ENCODE measurements at regions not wholly inside any gene's neighbourhood (a gene's known extent, or its start where the extent isn't known, plus 50 kb on each side); places are given as distances from the start of the nearest gene placed in this dataset.

DNA sequence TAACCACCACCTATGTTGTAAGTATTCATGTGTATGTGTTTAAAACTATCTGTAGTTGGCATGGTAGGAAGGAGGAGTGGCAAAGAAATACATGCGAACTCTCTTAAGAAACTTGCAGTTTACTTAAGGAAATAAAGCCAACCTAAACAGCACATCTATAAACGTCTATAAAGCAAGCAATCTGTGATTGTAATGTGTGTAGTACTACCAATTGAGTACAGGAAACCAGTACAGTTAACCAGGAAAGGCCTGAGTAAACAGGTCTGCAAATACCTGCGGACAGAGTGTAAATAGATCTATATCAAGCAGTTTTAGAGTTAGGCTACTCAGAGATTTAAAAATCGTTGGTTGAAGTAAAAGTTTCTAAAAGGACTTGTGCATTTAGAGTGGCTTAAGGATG lies 59.5 kb upstream of the AMOTL1 start:
- no peaks in the 10 kb centered on the region for H3K27me3 ChIP-seq (ENCODE audit: control insufficient read depth in 1 of 2, insufficient read depth in 2 of 2, low read length in 2 of 2)
- H3K4me3 ChIP-seq (ENCODE audit: low read depth in 1 of 2, low read length in 2 of 2) = no peak overlapping the region
- no peak overlapping the region for H3K27ac ChIP-seq (ENCODE audit: low read depth in 2 of 2, low read length in 1 of 2)
- H3K9me3 ChIP-seq (ENCODE audit: control insufficient read depth in 2 of 2, insufficient read depth in 1 of 2, low read depth in 1 of 2, low read length in 1 of 2) = no peaks in the 10 kb centered on the region
- no peaks in the 10 kb centered on the region for H3K36me3 ChIP-seq (ENCODE audit: control insufficient read depth in 2 of 2, insufficient read depth in 2 of 2, low read length in 1 of 2)
- 42 to 44% methylated on average over 4 of the region's 4 CpGs for WGBS, 2 donors
- no peaks in the 10 kb centered on the region for H3K4me1 ChIP-seq (ENCODE audit: control insufficient read depth in 2 of 2, insufficient read depth in 2 of 2, low read length in 1 of 2)

- no peaks in the 10 kb centered on the region for H3K9me3 ChIP-seq (ENCODE audit: control insufficient read depth in 2 of 2, insufficient read depth in 1 of 2, low read depth in 1 of 2, low read length in 1 of 2)
- H3K27ac ChIP-seq (ENCODE audit: low read depth in 2 of 2, low read length in 1 of 2) = no peak overlapping the region
- H3K4me3 ChIP-seq (ENCODE audit: low read depth in 1 of 2, low read length in 2 of 2) = no peak overlapping the region
- H3K36me3 ChIP-seq (ENCODE audit: control insufficient read depth in 2 of 2, insufficient read depth in 2 of 2, low read length in 1 of 2) = no peaks in the 10 kb centered on the region
- H3K4me1 ChIP-seq (ENCODE audit: control insufficient read depth in 2 of 2, insufficient read depth in 2 of 2, low read length in 1 of 2) = no peaks in the 10 kb centered on the region
- no peaks in the 10 kb centered on the region for H3K27me3 ChIP-seq (ENCODE audit: control insufficient read depth in 1 of 2, insufficient read depth in 2 of 2, low read length in 2 of 2)
Observed at GRCh38 chr11:94715225-94715624, 52.9 kb upstream of the AMOTL1 start.

GRCh38 chr11:94717667-94718066 lies 50.5 kb upstream of the AMOTL1 start:
- Histone ChIP-seq H3K4me1 (ENCODE audit: control insufficient read depth in 2 of 2, insufficient read depth in 2 of 2, low read length in 1 of 2) (no peaks in the 10 kb centered on the region), H3K27me3 (ENCODE audit: control insufficient read depth in 1 of 2, insufficient read depth in 2 of 2, low read length in 2 of 2) (no peaks in the 10 kb centered on the region), H3K36me3 (ENCODE audit: control insufficient read depth in 2 of 2, insufficient read depth in 2 of 2, low read length in 1 of 2) (no peaks in the 10 kb centered on the region), H3K9me3 (ENCODE audit: control insufficient read depth in 2 of 2, insufficient read depth in 1 of 2, low read depth in 1 of 2, low read length in 1 of 2) (no peaks in the 10 kb centered on the region), H3K27ac (ENCODE audit: low read depth in 2 of 2, low read length in 1 of 2) (no peak overlapping the region), H3K4me3 (ENCODE audit: low read depth in 1 of 2, low read length in 2 of 2) (no peak overlapping the region)

Data from esophagus (tissue), 2 donors.